Ramos (cell line): ENCODE measurements at regions not wholly inside any gene's neighbourhood (a gene's known extent, or its start where the extent isn't known, plus 50 kb on each side); places are given as distances from the start of the nearest gene placed in this dataset.

Experiments used
- in situ Hi-C: fragments of 300-500 bp; cut with MboI; formaldehyde crosslinking; loops from one replicate; pipeline ENCODE4 v1.14.3; 2022; ENCODE audit warnings: low sequenced_read_pairs; ENCODE audit not compliant: unreplicated experiment

- in situ Hi-C loops: no loop called here
Observed at GRCh38 chr1:118370861-118371260, 185.8 kb upstream of the SPAG17 start.

- in situ Hi-C loops: no loop called here
Observed at GRCh38 chr1:118366286-118366685, 181.3 kb upstream of the SPAG17 start.

GRCh38 chr1:118364882-118365281 is 179.9 kb upstream of the SPAG17 start:
- in situ Hi-C loops: no loop called here

- in situ Hi-C loops: no loop called here
Observed at GRCh38 chr1:118363396-118363795, 178.4 kb upstream of the SPAG17 start.

GRCh38 chr1:118360817-118361216 is 175.8 kb upstream of the SPAG17 start:
- in situ Hi-C loops: no loop called here

- in situ Hi-C loops: no loop called here
Observed at GRCh38 chr1:118346936-118347335, 161.9 kb upstream of the SPAG17 start.

- in situ Hi-C loops: no loop called here
Observed at GRCh38 chr1:118340928-118341910, 156.2 kb upstream of the SPAG17 start.

- in situ Hi-C loops: no loop called here
Observed at GRCh38 chr1:118339400-118340124, 154.5 kb upstream of the SPAG17 start.

GRCh38 chr1:118338936-118339335 is 153.9 kb upstream of the SPAG17 start:
- in situ Hi-C loops: no loop called here

GRCh38 chr1:118337346-118337745 is 152.3 kb upstream of the SPAG17 start:
- in situ Hi-C loops: no loop called here

- in situ Hi-C loops: no loop called here
Observed at GRCh38 chr1:118335331-118335732, 150.3 kb upstream of the SPAG17 start.

- in situ Hi-C loops: no loop called here
Observed at GRCh38 chr1:118334506-118334905, 149.5 kb upstream of the SPAG17 start.

GRCh38 chr1:118333601-118334210 is 148.7 kb upstream of the SPAG17 start:
- in situ Hi-C loops: no loop called here

GRCh38 chr1:118326960-118327629 is 142.1 kb upstream of the SPAG17 start:
- in situ Hi-C loops: no loop called here

- in situ Hi-C loops: no loop called here
Observed at GRCh38 chr1:118325550-118326225, 140.7 kb upstream of the SPAG17 start.

GRCh38 chr1:118323246-118323645 is 138.2 kb upstream of the SPAG17 start:
- in situ Hi-C loops: no loop called here

GRCh38 chr1:118322331-118322730 is 137.3 kb upstream of the SPAG17 start:
- in situ Hi-C loops: no loop called here

- in situ Hi-C loops: no loop called here
Observed at GRCh38 chr1:118321840-118322239, 136.8 kb upstream of the SPAG17 start.

- in situ Hi-C loops: no loop called here
Observed at GRCh38 chr1:118317842-118318614, 133.0 kb upstream of the SPAG17 start.
